ENCODE measurements at regions not wholly inside any gene's neighbourhood (a gene's known extent, or its start where the extent isn't known, plus 50 kb on each side); places are given as distances from the start of the nearest gene placed in this dataset.

- Histone ChIP-seq H4K20me1 (ENCODE audit: insufficient read depth) (no peaks in the 10 kb centered on the region), H3K36me3 (ENCODE audit: insufficient read depth, low read length) (no peaks in the 10 kb centered on the region), H3K27me3 (ENCODE audit: insufficient read depth, low read depth, low read length) (peaks cover 4% of the 10 kb centered on the region), H3K4me3 (ENCODE audit: low read length) (no peak overlapping the region), H3K9me2 (ENCODE audit: insufficient read depth, low read length) (no peaks in the 10 kb centered on the region), H3K27ac (ENCODE audit: low read length) (no peak overlapping the region), H3K9ac (ENCODE audit: low read length) (no peak overlapping the region), H2AFZ (ENCODE audit: low read depth, low read length) (no peak overlapping the region), H3K79me2 (replicated peaks; ENCODE audit: insufficient read depth, low read length) (no peaks in the 10 kb centered on the region), H3K4me2 (ENCODE audit: low read length) (no peak overlapping the region), H3F3A (ENCODE audit: insufficient read depth, low read length, poor library complexity, severe bottlenecking) (no peaks in the 10 kb centered on the region), H3K9me3 (ENCODE audit: low read length) (no peaks in the 10 kb centered on the region)
- TF ChIP-seq MXI1 (conservative IDR thresholded peaks at IDR 0.05; ENCODE audit: poor library complexity, severe bottlenecking): no peak
- TF ChIP-seq POLR2AphosphoS5 (IDR thresholded peaks at IDR 0.05): no peak
- no peak for TF ChIP-seq RAD21 (conservative IDR thresholded peaks at IDR 0.05)
- no peak for TF ChIP-seq TAF1 (IDR thresholded peaks at IDR 0.05; ENCODE audit: low read depth)
- TF ChIP-seq REST (IDR thresholded peaks at IDR 0.05; ENCODE audit: borderline replicate concordance): no peak
- no peak for TF ChIP-seq CTCF (IDR thresholded peaks at IDR 0.05; ENCODE audit: poor library complexity, severe bottlenecking)
- TF ChIP-seq SMC3 (conservative IDR thresholded peaks at IDR 0.05; ENCODE audit: poor library complexity): no peak
- TF ChIP-seq EP300 (conservative IDR thresholded peaks at IDR 0.05; ENCODE audit: poor library complexity, severe bottlenecking): no peak
- no peak for TF ChIP-seq EZH2 (IDR thresholded peaks at IDR 0.05; ENCODE audit: borderline replicate concordance, insufficient read depth, low read length, poor library complexity, severe bottlenecking)
Observed at GRCh38 chr18:77676910-77677309, 427.3 kb downstream of the GALR1 start.

GRCh38 chr18:77677536-77677935 is 427.9 kb downstream of the GALR1 start:
- H3K9me2 ChIP-seq (ENCODE audit: insufficient read depth, low read length): no peaks in the 10 kb centered on the region
- H4K20me1 ChIP-seq (ENCODE audit: insufficient read depth): no peaks in the 10 kb centered on the region
- TF ChIP-seq POLR2AphosphoS5 (IDR thresholded peaks at IDR 0.05): no peak
- no peak for TF ChIP-seq EP300 (conservative IDR thresholded peaks at IDR 0.05; ENCODE audit: poor library complexity, severe bottlenecking)
- TF ChIP-seq MXI1 (conservative IDR thresholded peaks at IDR 0.05; ENCODE audit: poor library complexity, severe bottlenecking): no peak
- no peak for TF ChIP-seq RAD21 (conservative IDR thresholded peaks at IDR 0.05)
- no peak for TF ChIP-seq REST (IDR thresholded peaks at IDR 0.05; ENCODE audit: borderline replicate concordance)
- TF ChIP-seq CTCF (IDR thresholded peaks at IDR 0.05; ENCODE audit: poor library complexity, severe bottlenecking): no peak
- H3K4me3 ChIP-seq (ENCODE audit: low read length): no peak overlapping the region
- no peak overlapping the region for H3K4me2 ChIP-seq (ENCODE audit: low read length)
- H3K9me3 ChIP-seq (ENCODE audit: low read length): no peaks in the 10 kb centered on the region
- no peaks in the 10 kb centered on the region for H3K79me2 ChIP-seq (replicated peaks; ENCODE audit: insufficient read depth, low read length)
- no peak overlapping the region for H3K27ac ChIP-seq (ENCODE audit: low read length)
- H2AFZ ChIP-seq (ENCODE audit: low read depth, low read length): no peak overlapping the region
- H3K27me3 ChIP-seq (ENCODE audit: insufficient read depth, low read depth, low read length): peaks cover 4% of the 10 kb centered on the region
- no peaks in the 10 kb centered on the region for H3K36me3 ChIP-seq (ENCODE audit: insufficient read depth, low read length)
- no peaks in the 10 kb centered on the region for H3F3A ChIP-seq (ENCODE audit: insufficient read depth, low read length, poor library complexity, severe bottlenecking)
- no peak overlapping the region for H3K9ac ChIP-seq (ENCODE audit: low read length)
